ENCODE measurements at regions not wholly inside any gene's neighbourhood (a gene's known extent, or its start where the extent isn't known, plus 50 kb on each side); places are given as distances from the start of the nearest gene placed in this dataset.
"Not testable (repeated sequence)": the region's sequence is repeated elsewhere in the genome, so short reads cannot be mapped to it uniquely, and the experiment has no call there.

GRCh38 chr2:192682511-192682910, 487.8 kb upstream of the TMEFF2 start:
- DNase-seq (ENCODE audit: low read depth in 2 of 3, low spot score in 2 of 3), result not testable (repeated sequence)

DNA sequence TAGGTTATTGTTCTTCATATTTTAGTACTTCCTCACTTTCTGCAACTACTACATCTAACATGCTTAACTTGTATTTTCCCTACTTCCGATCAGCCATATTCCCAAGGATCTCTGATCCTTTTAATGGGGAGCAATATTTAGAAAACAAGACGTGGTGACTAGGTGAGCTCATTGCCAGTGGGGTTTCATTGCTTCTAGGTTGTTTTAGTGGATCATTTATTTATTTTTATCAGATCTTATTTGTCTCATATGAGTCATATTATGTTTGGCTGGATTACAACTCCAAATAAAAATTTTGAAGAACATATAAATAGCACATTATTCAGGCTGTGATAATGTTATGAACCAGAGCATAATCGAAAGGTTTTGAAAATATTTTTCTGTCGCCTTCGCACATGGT, 480.9 kb upstream of the TMEFF2 start:
- no peak for DNase-seq (ENCODE audit: low read depth in 2 of 3, low spot score in 2 of 3)

- DNase-seq (ENCODE audit: low read depth in 2 of 3, low spot score in 2 of 3), result no peak
Observed at GRCh38 chr2:192669505-192670091, 474.9 kb upstream of the TMEFF2 start.

DNA sequence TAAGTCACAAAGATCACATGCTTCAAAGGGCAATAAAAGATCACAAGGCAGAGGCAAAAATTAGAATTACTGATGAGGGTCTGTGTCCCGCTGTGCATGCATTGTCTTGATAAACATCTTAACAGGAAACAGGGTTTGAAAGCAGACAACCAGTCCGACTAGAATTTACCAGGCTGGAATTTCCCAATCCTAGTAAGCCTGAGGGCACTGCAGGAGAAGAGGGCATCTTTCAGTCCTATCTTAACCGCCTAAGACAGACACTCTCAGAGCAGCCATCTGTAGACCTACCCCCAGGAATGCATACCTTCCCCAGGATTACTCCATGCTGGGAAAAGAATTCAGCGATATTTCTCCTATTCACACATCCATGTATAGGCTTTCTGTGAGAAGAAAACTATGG, 465.8 kb upstream of the TMEFF2 start:
- not testable (repeated sequence) for DNase-seq (ENCODE audit: low read depth in 2 of 3, low spot score in 2 of 3)

- DNase-seq (ENCODE audit: low read depth in 2 of 3, low spot score in 2 of 3), result no peak
Observed at GRCh38 chr2:192657362-192657761, 462.6 kb upstream of the TMEFF2 start.

- no peak for DNase-seq (ENCODE audit: low read depth in 2 of 3, low spot score in 2 of 3)
Observed at GRCh38 chr2:192655916-192656315, 461.2 kb upstream of the TMEFF2 start.

- DNase-seq (ENCODE audit: low read depth in 2 of 3, low spot score in 2 of 3), result no peak
Observed at GRCh38 chr2:192645811-192646598, 451.3 kb upstream of the TMEFF2 start.

- no peak for DNase-seq (ENCODE audit: low read depth in 2 of 3, low spot score in 2 of 3)
Observed at GRCh38 chr2:192634557-192634956, 439.8 kb upstream of the TMEFF2 start.

- DNase-seq (ENCODE audit: low read depth in 2 of 3, low spot score in 2 of 3), result no peak
Observed at GRCh38 chr2:192628017-192628416, 433.3 kb upstream of the TMEFF2 start.

- DNase-seq (ENCODE audit: low read depth in 2 of 3, low spot score in 2 of 3), result no peak
Observed at GRCh38 chr2:192615105-192615504, 420.4 kb upstream of the TMEFF2 start.

DNA sequence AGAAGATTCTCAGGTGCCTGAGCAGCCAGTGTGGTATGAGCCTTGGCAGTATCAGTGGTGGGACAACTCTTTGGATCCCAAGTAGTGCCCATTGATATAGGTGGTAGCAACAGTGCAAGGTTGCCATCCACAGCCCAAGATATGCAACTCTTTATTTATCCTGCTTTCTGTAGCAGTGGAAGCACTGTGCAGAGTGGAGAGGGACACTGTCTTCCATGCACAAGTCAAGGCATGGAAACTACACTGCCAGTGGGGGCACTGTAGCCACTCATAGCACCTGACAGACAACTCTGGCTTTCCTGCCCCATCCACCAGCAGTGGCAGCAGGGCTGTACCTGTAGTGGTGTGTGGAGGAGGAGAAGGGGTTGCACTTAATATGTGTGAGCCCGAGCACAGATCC, 409.6 kb upstream of the TMEFF2 start:
- no peak for DNase-seq (ENCODE audit: low read depth in 2 of 3, low spot score in 2 of 3)

GRCh38 chr2:192598649-192599048, 403.9 kb upstream of the TMEFF2 start:
- not testable (repeated sequence) for DNase-seq (ENCODE audit: low read depth in 2 of 3, low spot score in 2 of 3)

DNA sequence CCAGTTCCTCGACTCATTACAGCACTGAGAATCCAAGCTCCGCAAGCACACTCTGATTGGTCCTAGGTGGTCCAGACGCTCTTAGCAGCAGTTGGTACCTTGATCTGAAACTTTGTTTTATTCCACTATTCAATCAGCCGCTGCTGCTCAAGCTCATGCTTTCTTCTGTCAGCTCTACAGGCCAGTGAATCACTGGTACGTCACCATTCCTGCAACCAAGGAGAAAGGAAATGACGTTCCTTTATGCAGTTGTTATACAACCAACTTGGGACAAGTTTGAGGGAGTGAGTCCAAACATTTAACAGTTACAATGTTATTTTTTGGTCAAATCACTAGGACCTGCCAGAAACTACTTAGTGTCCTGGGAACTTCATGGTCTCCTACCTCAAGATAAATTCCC, 398.8 kb upstream of the TMEFF2 start:
- no peak for DNase-seq (ENCODE audit: low read depth in 2 of 3, low spot score in 2 of 3)

GRCh38 chr2:192591617-192592016, 396.9 kb upstream of the TMEFF2 start:
- no peak for DNase-seq (ENCODE audit: low read depth in 2 of 3, low spot score in 2 of 3)

GRCh38 chr2:192585418-192585817, 390.7 kb upstream of the TMEFF2 start:
- no peak for DNase-seq (ENCODE audit: low read depth in 2 of 3, low spot score in 2 of 3)

GRCh38 chr2:192584976-192585375, 390.2 kb upstream of the TMEFF2 start:
- DNase-seq (ENCODE audit: low read depth in 2 of 3, low spot score in 2 of 3), result no peak

DNA sequence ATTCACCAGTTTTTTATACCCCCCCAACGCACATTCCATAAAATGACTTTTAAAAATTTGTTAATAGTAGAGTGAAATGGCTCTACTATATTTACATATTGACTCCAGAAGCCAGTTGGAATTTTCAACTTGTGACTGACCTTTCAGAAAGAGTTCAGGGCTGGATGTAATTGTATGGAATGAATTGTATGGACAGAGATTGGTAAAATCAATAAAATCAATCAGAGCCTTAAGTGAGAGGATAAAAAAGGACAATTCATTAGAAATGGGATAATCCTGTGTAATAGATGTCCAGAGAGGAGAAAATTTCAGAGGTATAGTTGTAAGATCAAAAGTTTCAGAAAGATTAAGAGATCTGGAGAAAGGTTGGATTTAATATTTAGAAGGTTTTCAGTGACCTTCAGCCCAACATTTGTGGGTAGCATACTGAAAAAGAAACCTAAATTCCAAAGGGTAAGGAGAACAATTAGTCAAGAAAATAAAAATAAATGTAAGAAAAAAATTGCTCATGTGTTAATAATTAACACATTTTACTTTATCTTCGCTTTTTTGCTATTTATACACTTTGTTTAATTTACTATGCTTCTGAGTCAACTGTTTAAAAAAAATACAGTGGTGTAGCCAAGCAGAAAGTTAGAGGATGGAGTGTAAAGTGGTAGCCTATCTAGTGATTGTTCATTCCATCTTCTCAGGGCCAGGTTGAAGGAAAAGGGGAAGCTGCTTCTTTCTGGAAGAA, 385.4 kb upstream of the TMEFF2 start:
- DNase-seq (ENCODE audit: low read depth in 2 of 3, low spot score in 2 of 3), result no peak

GRCh38 chr2:192578780-192579179, 384.0 kb upstream of the TMEFF2 start:
- DNase-seq (ENCODE audit: low read depth in 2 of 3, low spot score in 2 of 3), result no peak

DNA sequence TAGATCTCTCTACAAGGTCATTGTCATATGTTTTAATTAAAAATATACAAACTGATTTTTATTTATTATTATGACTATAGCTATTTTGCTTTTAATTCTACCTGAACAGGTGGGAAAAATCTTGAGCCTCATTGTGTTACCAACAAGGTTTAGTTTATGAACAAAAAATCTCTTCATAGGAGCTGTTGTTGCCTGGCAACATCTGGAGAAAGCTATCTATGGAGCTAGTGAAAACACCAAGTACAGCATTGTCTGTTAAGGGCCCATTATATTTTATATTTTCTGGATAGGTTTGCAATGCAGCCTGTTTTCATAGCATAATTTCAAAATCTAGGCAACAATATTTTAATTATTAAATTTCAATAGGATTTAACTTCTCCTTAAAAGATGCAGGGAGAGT, 383.0 kb upstream of the TMEFF2 start:
- DNase-seq (ENCODE audit: low read depth in 2 of 3, low spot score in 2 of 3), result no peak

DNA sequence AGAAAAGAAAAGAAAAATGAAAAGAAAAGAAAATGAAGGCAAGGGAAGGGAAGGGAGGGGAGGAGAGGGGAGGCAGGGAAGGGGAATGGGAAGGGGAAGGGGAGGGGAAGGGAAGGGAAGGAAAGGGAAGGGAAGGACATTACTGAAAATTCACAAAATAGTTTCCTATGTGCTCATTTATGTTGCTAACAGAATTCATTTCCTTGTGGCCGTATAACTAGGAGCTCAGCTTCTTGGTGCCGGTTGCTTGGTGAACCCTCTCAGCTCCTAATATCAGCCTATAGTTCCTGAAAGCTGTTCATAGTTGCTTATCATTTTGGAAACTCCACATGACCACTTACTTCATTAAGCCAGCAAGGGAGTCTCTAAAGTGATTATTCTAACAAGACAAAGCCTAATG, 379.8 kb upstream of the TMEFF2 start:
- DNase-seq (ENCODE audit: low read depth in 2 of 3, low spot score in 2 of 3), result no peak

GRCh38 chr2:192571636-192572035, 376.9 kb upstream of the TMEFF2 start:
- DNase-seq (ENCODE audit: low read depth in 2 of 3, low spot score in 2 of 3), result no peak

DNA sequence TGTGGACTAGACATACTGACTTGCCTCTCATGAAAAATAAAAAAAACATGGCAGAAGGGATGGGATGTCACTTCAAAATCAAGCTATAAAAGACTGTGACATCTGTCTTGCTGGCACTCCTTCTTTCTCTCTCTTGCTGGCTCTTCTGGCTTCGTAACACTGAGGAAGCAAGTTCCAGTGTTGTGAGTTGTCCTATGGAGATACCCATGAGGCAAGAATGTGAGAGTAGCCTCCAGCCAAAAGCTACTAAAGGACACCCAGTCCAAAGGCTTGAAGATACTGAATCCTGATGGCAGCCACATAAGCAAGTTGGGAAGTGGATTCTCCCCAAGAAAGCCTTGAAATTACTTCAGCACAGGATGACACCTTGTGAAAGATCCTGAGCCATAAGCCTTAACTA, 376.1 kb upstream of the TMEFF2 start:
- DNase-seq (ENCODE audit: low read depth in 2 of 3, low spot score in 2 of 3), result no peak
